PC-3 (cell line): ENCODE measurements at regions not wholly inside any gene's neighbourhood (a gene's known extent, or its start where the extent isn't known, plus 50 kb on each side); places are given as distances from the start of the nearest gene placed in this dataset.

Experiments used
- ATAC-seq: fragments of 200-7000 bp; cut with Tn5 transposase; 2 replicates; pipeline ENCODE4 v1.9.1; 2020; ENCODE audit warnings: mild to moderate bottlenecking, moderate library complexity
- BruUV-seq: library from RNA; stranded (reverse); fragments of 400-500 nt; replicated peaks from 2 replicates; lab custom pipeline; 2021; lab: Mats Ljungman, UMichigan
- CTCF ChIA-PET: fragments of 300-600 bp; sonication (Branson Sonifier 250); formaldehyde crosslinking; loops from one replicate; lab custom pipeline; 2022; ENCODE audit warnings: antibody characterized with exemption; lab: Charles Lee
- POLR2A ChIA-PET: fragments of 300-600 bp; sonication (Branson Sonifier 250); formaldehyde crosslinking; loops from one replicate; lab custom pipeline; 2022; ENCODE audit warnings: antibody characterized with exemption; ENCODE audit not compliant: unreplicated experiment; lab: Charles Lee
- DNase-seq: peaks from one replicate; pipeline ENCODE4 v3.0.0-alpha.2; 2015
- H2AFZ ChIP-seq: fragments of 300-600 bp; sonication (generic); 2 replicates; pipeline ENCODE4 v1.6.0; 2016; ENCODE audit warnings: antibody characterized with exemption, low read length
- H3F3A ChIP-seq: fragments of 300-600 bp; sonication (generic); one replicate; pipeline ENCODE4 v1.6.0; 2017; ENCODE audit warnings: antibody characterized with exemption, low read length, control low read depth, mild to moderate bottlenecking; ENCODE audit not compliant: unreplicated experiment
- H3K27ac ChIP-seq: fragments of 300-600 bp; sonication (generic); 2 replicates; pipeline ENCODE4 v1.5.1; 2016; ENCODE audit warnings: mild to moderate bottlenecking, low read length
- H3K27me3 ChIP-seq: fragments of 300-600 bp; sonication (generic); 2 replicates; pipeline ENCODE4 v1.6.1; 2016; ENCODE audit warnings: low read length, mixed read lengths
- H3K36me3 ChIP-seq: fragments of 300-600 bp; sonication (generic); 2 replicates; pipeline ENCODE4 v1.6.1; 2016; ENCODE audit warnings: low read depth, mixed run types, low read length, mixed read lengths
- H3K4me1 ChIP-seq: fragments of 300-600 bp; sonication (generic); 2 replicates; pipeline ENCODE4 v1.5.1; 2016; ENCODE audit warnings: low read length; ENCODE audit not compliant: insufficient read depth
- H3K4me2 ChIP-seq: fragments of 300-600 bp; sonication (generic); 2 replicates; pipeline ENCODE4 v1.6.0; 2016; ENCODE audit warnings: low read length
- H3K4me3 ChIP-seq: fragments of 300-600 bp; sonication (generic); 2 replicates; pipeline ENCODE4 v1.5.1; 2016; ENCODE audit warnings: mild to moderate bottlenecking, low read length, mixed read lengths
- H3K79me2 ChIP-seq: fragments of 300-600 bp; sonication (generic); 2 replicates; pipeline ENCODE4 v1.6.1; 2017; ENCODE audit warnings: low read length, mixed read lengths
- H3K9ac ChIP-seq: fragments of 300-600 bp; sonication (generic); 2 replicates; pipeline ENCODE4 v1.6.0; 2016; ENCODE audit warnings: mild to moderate bottlenecking, low read length
- H3K9me2 ChIP-seq: fragments of 300-600 bp; sonication (generic); replicated peaks from 2 replicates; pipeline ENCODE4 v1.6.1; 2016; ENCODE audit warnings: mixed run types, low read length, mixed read lengths
- H3K9me3 ChIP-seq: fragments of 300-600 bp; sonication (generic); 2 replicates; pipeline ENCODE4 v1.6.1; 2016; ENCODE audit warnings: low read length, mixed read lengths
- H4K20me1 ChIP-seq: fragments of 300-600 bp; sonication (generic); 2 replicates; pipeline ENCODE4 v1.6.1; 2016; ENCODE audit warnings: low read length, mixed read lengths
- CTCF ChIP-seq: fragments of 300-600 bp; sonication (generic); conservative IDR thresholded peaks from 2 replicates; pipeline ENCODE4 v1.5.1; 2017; ENCODE audit warnings: antibody characterized with exemption, low read depth, mild to moderate bottlenecking, low read length
- EZH2 ChIP-seq: fragments of 300-600 bp; sonication (generic); IDR thresholded peaks from one replicate; pipeline ENCODE4 v1.6.1; 2017; ENCODE audit warnings: antibody characterized with exemption, mild to moderate bottlenecking, low read length; ENCODE audit not compliant: unreplicated experiment
- EZH2phosphoT487 ChIP-seq: fragments of 300-600 bp; sonication (generic); IDR thresholded peaks from 2 replicates; pipeline ENCODE4 v1.6.1; 2018; ENCODE audit warnings: mild to moderate bottlenecking, antibody characterized with exemption, low read length, borderline replicate concordance
- intact Hi-C: fragments of 100-400 bp; cut with micrococcal nuclease; formaldehyde crosslinking; loops from 2 replicates; pipeline ENCODE4 v1.9.0; 2023

- Histone ChIP-seq H3K27ac (peak overlapping the region; percentile 72), H3K9me2 (no peaks in the 10 kb centered on the region), H3K4me2 (peak overlapping the region; percentile 71), H3K9ac (peak overlapping the region; percentile 8; the same call in 1 of the 2 replicates), H3K27me3 (no peaks in the 10 kb centered on the region), H3K36me3 (peaks cover 5% of the 10 kb centered on the region; the same call in 1 of the 2 replicates), H3K4me1 (peaks cover 22% of the 10 kb centered on the region), H2AFZ (peak overlapping the region; percentile 78), H3K9me3 (peaks cover 23% of the 10 kb centered on the region; the same call in 1 of the 2 replicates), H3K79me2 (no peaks in the 10 kb centered on the region), H3F3A (no peaks in the 10 kb centered on the region), H4K20me1 (no peaks in the 10 kb centered on the region), H3K4me3 (peak overlapping the region; percentile 33; the same call in 1 of the 2 replicates)
- TF ChIP-seq CTCF (peak; percentile 94), EZH2phosphoT487 (no peak), EZH2 (no peak)
- ATAC-seq (peak; percentile 88), DNase-seq (peak; percentile 84)
- ChIA-PET CTCF (interaction anchor here (0.6 to 1.4 kb wide), 6 partner anchors 52 to 232 kb away, joined by 3 to 8 read pairs (median 3); no protein-coding TSS in a partner anchor), POLR2A (interaction anchor here (0.6 kb wide), 1 partner anchor 411 kb away, joined by 5 read pairs; no protein-coding TSS in a partner anchor)
- TSS peak; percentile 96 for BruUV-seq
- intact Hi-C loops = loop anchor here (1.0 to 5.0 kb wide), 7 partner anchors 10 to 290 kb away; no protein-coding TSS in a partner anchor
Measured at GRCh38 chr3:120506828-120507774, 56.3 kb upstream of the FSTL1 start.

GRCh38 chr3:120506076-120506827 is 55.5 kb upstream of the FSTL1 start:
- Histone ChIP-seq H3K9ac (no peak overlapping the region), H3K27ac (peak overlapping the region; percentile 72), H3K9me2 (no peaks in the 10 kb centered on the region), H3K9me3 (peaks cover 23% of the 10 kb centered on the region; the same call in 1 of the 2 replicates), H3K36me3 (peaks cover 5% of the 10 kb centered on the region; the same call in 1 of the 2 replicates), H3K4me2 (peak overlapping the region; percentile 71), H3K27me3 (no peaks in the 10 kb centered on the region), H3K4me1 (peaks cover 22% of the 10 kb centered on the region), H3F3A (no peaks in the 10 kb centered on the region), H2AFZ (peak overlapping the region; percentile 78), H4K20me1 (no peaks in the 10 kb centered on the region), H3K79me2 (no peaks in the 10 kb centered on the region), H3K4me3 (peak overlapping the region; percentile 33; the same call in 1 of the 2 replicates)
- TSS peak; percentile 98 for BruUV-seq
- intact Hi-C loops = loop anchor here (1.0 to 5.0 kb wide), 4 partner anchors 9 to 291 kb away; no protein-coding TSS in a partner anchor
- CTCF ChIA-PET = interaction anchor here (0.6 to 1.4 kb wide), 6 partner anchors 52 to 233 kb away, joined by 3 to 8 read pairs (median 3); no protein-coding TSS in a partner anchor
- POLR2A ChIA-PET = interaction anchor here (0.6 kb wide), 1 partner anchor 411 kb away, joined by 5 read pairs; no protein-coding TSS in a partner anchor
- TF ChIP-seq CTCF (no peak), EZH2 (no peak), EZH2phosphoT487 (no peak)
- ATAC-seq = peak; percentile 19
- peak; percentile 17 for DNase-seq
